Ovary (tissue), 7 donors: ENCODE measurements at regions not wholly inside any gene's neighbourhood (a gene's known extent, or its start where the extent isn't known, plus 50 kb on each side); places are given as distances from the start of the nearest gene placed in this dataset.

Experiments
- DNase-seq, 5 donors: peaks; one replicate each; pipeline ENCODE4 v3.0.0-alpha.2; 2019 to 2020
- H3K27ac ChIP-seq, 2 donors: fragments of 200-600 bp; one replicate each; pipeline versions ENCODE4 v1.5.1 to v1.8.0; 2019 to 2022
- H3K27me3 ChIP-seq: fragments of 200-600 bp; one replicate; pipeline ENCODE4 v1.8.0; 2022
- H3K36me3 ChIP-seq: fragments of 200-600 bp; sonication (generic); one replicate; pipeline ENCODE4 v1.5.1; 2019
- H3K4me1 ChIP-seq: one replicate; pipeline ENCODE4 v1.8.1; 2013; ENCODE audit warnings: mild to moderate bottlenecking, moderate library complexity; ENCODE audit not compliant: insufficient read depth
- H3K4me3 ChIP-seq: fragments of 200-600 bp; sonication (generic); one replicate; pipeline ENCODE4 v1.5.1; 2017
- H3K9me3 ChIP-seq, 2 donors: fragments of 200-600 bp in 1 of 2; sonication (generic) in 1 of 2; one replicate each; pipeline versions ENCODE4 v1.5.1 to v1.8.1; 2013 to 2019; ENCODE audit warnings: mild to moderate bottlenecking in 1 of 2, moderate library complexity in 1 of 2
- CTCF ChIP-seq, 3 donors: fragments of 450-650 bp in 2 of 3; fragments of 200-600 bp in 1 of 3; IDR thresholded peaks; one replicate each; pipeline versions ENCODE4 v1.5.1 to v1.8.0; 2016 to 2022; ENCODE audit warnings: antibody characterized with exemption in 3 of 3, mild to moderate bottlenecking in 1 of 3
- EP300 ChIP-seq: sonication (generic); formaldehyde crosslinking; IDR thresholded peaks from one replicate; pipeline ENCODE4 v1.6.1; 2017; ENCODE audit warnings: antibody characterized with exemption
- POLR2A ChIP-seq: fragments of 450-650 bp; IDR thresholded peaks from one replicate; pipeline ENCODE4 v1.6.1; 2017; ENCODE audit warnings: antibody characterized with exemption, mild to moderate bottlenecking, moderate library complexity
- WGBS, 3 donors: extraction: QIAGEN DNeasy Blood & Tissue Kit in 1 of 3; methylation state at CpG; one replicate each; pipeline versions ENCODE4 v1.1.5 to v1.1.7; 2013 to 2017; 5-methylcytosine and 5-hydroxymethylcytosine counted together
- intact Hi-C, 4 donors: fragments of 100-400 bp; cut with DNase I; formaldehyde crosslinking; loops; one replicate each; pipeline versions ENCODE4 v1.11.0 to v1.15.1; 2022 to 2023
- donor health status: DM: no; HTN: no; CAD: no; lungs with moderate emphysema.
- donor health status: DM: no; HTN: no; CAD: no.
- donor health status: Bipolar disorder and iron deficiency.
- donor health status: DM: no; HTN: no; CAD: no.
- donor health status: DM: yes; HTN: yes; CAD: no.

- Histone ChIP-seq H3K9me3 (peaks cover 0 to 4% of the 10 kb centered on the region in 2 donors), H3K27ac (no peak overlapping the region), H3K27me3 (no peaks in the 10 kb centered on the region), H3K4me3 (no peak overlapping the region), H3K36me3 (no peaks in the 10 kb centered on the region), H3K4me1 (no peaks in the 10 kb centered on the region)
- intact Hi-C loops: no loop called here
- TF ChIP-seq POLR2A (no peak), CTCF (IDR thresholded peaks at IDR 0.05) (no peak), EP300 (no peak)
- no peak for DNase-seq
Measured at GRCh38 chr21:15330872-15331271, 266.1 kb upstream of the NRIP1 start.

- intact Hi-C loops: no loop called here
- Histone ChIP-seq H3K27me3 (no peaks in the 10 kb centered on the region), H3K9me3 (no peaks in the 10 kb centered on the region), H3K4me1 (no peaks in the 10 kb centered on the region), H3K4me3 (no peak overlapping the region), H3K36me3 (no peaks in the 10 kb centered on the region), H3K27ac (no peak overlapping the region)
- TF ChIP-seq POLR2A (no peak), EP300 (no peak)
- DNase-seq: no peak
- WGBS, 3 donors: 88 to 93% (median 89%) methylated on average over 1 of the region's 1 CpG
Measured at GRCh38 chr21:15332572-15332971, 267.8 kb upstream of the NRIP1 start.

GRCh38 chr21:15333136-15333710, 268.4 kb upstream of the NRIP1 start:
- H3K27ac ChIP-seq: no peak overlapping the region
- no peak for DNase-seq
- no peaks in the 10 kb centered on the region for H3K36me3 ChIP-seq
- intact Hi-C loops: no loop called here
- H3K9me3 ChIP-seq: no peaks in the 10 kb centered on the region
- WGBS, 3 donors: 12 to 19% (median 16%) methylated on average over 1 of the region's 1 CpG
- no peaks in the 10 kb centered on the region for H3K27me3 ChIP-seq
- no peaks in the 10 kb centered on the region for H3K4me1 ChIP-seq
- TF ChIP-seq EP300: no peak
- H3K4me3 ChIP-seq: no peak overlapping the region

- Histone ChIP-seq H3K27me3 (no peaks in the 10 kb centered on the region), H3K4me1 (no peaks in the 10 kb centered on the region), H3K4me3 (no peak overlapping the region), H3K27ac (no peak overlapping the region), H3K9me3 (no peaks in the 10 kb centered on the region), H3K36me3 (no peaks in the 10 kb centered on the region)
- intact Hi-C loops: no loop called here
- no peak for DNase-seq
- TF ChIP-seq EP300: no peak
- TF ChIP-seq CTCF (IDR thresholded peaks at IDR 0.05): no peak
- no peak for TF ChIP-seq POLR2A
- 95 to 100% (median 99%) methylated on average over 2 of the region's 2 CpGs for WGBS, 3 donors
Measured at GRCh38 chr21:15333951-15334350, 269.2 kb upstream of the NRIP1 start.

GRCh38 chr21:15343066-15343465, 278.3 kb upstream of the NRIP1 start:
- TF ChIP-seq EP300 (no peak), CTCF (IDR thresholded peaks at IDR 0.05) (no peak), POLR2A (no peak)
- Histone ChIP-seq H3K4me3 (no peak overlapping the region), H3K27ac (no peak overlapping the region), H3K9me3 (no peaks in the 10 kb centered on the region), H3K27me3 (no peaks in the 10 kb centered on the region), H3K36me3 (no peaks in the 10 kb centered on the region), H3K4me1 (no peaks in the 10 kb centered on the region)
- WGBS, 3 donors: 26 to 45% (median 41%) methylated on average over 1 of the region's 1 CpG
- intact Hi-C loops: no loop called here
- DNase-seq: no peak
